Body of pancreas (tissue), 4 donors: ENCODE measurements at regions not wholly inside any gene's neighbourhood (a gene's known extent, or its start where the extent isn't known, plus 50 kb on each side); places are given as distances from the start of the nearest gene placed in this dataset.

ENCODE experiments used
- ATAC-seq: fragments of 150-250 bp; one replicate; pipeline ENCODE4 v1.9.1; 2016
- DNase-seq, 4 donors: peaks; one replicate each; pipeline ENCODE4 v3.0.0-alpha.2; 2019
- H3K27ac ChIP-seq, 4 donors: fragments of 200-600 bp; sonication (generic); 1 replicate in 3 of 4; 2 replicates in 1 of 4; pipeline versions ENCODE4 v1.5.1 to v1.6.1; 2016 to 2019; ENCODE audit warnings: mild to moderate bottlenecking in 1 of 4, mixed read lengths in 1 of 4, moderate library complexity in 1 of 4
- H3K27me3 ChIP-seq, 2 donors: fragments of 200-600 bp; sonication (generic); one replicate each; pipeline ENCODE4 v1.6.0; 2016; ENCODE audit warnings: mild to moderate bottlenecking in 1 of 2
- H3K36me3 ChIP-seq, 2 donors: fragments of 200-600 bp; sonication (generic); replicated peaks in 1 of 2; 2 replicates each; pipeline ENCODE4 v1.5.1; 2016; ENCODE audit warnings: low read depth in 2 of 2; ENCODE audit not compliant: insufficient read depth in 1 of 2
- H3K4me1 ChIP-seq: fragments of 200-600 bp; sonication (generic); one replicate; pipeline ENCODE4 v1.6.0; 2016
- H3K4me3 ChIP-seq, 2 donors: fragments of 200-600 bp; sonication (generic); 1 replicate in 1 of 2; 2 replicates in 1 of 2; pipeline ENCODE4 v1.5.1; 2016 to 2019
- H3K9me3 ChIP-seq, 3 donors: fragments of 200-600 bp; sonication (generic); 1 replicate in 2 of 3; 2 replicates in 1 of 3; pipeline ENCODE4 v1.5.1; 2016
- POLR2A ChIP-seq, 3 donors: fragments of 450-650 bp; IDR thresholded peaks; one replicate each; pipeline ENCODE4 v1.6.1; 2016; ENCODE audit warnings: antibody characterized with exemption in 3 of 3, mild to moderate bottlenecking in 2 of 3
- WGBS, 2 donors: methylation state at CpG; one replicate each; pipeline ENCODE4 v1.1.5; 2017; 5-methylcytosine and 5-hydroxymethylcytosine counted together
- intact Hi-C: fragments of 100-400 bp; cut with DNase I; formaldehyde crosslinking; loops from one replicate; pipeline ENCODE4 v1.15.1; 2023
- TF ChIP-seq, protein P1 (sequence below), 7 experiments: fragments of 450-650 bp in 4 of 7; fragments of 200-600 bp in 3 of 7; sonication (generic) in 3 of 7; IDR thresholded peaks; one replicate each; pipeline ENCODE4 v1.5.1; 2016 to 2019; ENCODE audit warnings: antibody characterized with exemption in 7 of 7

DNA sequence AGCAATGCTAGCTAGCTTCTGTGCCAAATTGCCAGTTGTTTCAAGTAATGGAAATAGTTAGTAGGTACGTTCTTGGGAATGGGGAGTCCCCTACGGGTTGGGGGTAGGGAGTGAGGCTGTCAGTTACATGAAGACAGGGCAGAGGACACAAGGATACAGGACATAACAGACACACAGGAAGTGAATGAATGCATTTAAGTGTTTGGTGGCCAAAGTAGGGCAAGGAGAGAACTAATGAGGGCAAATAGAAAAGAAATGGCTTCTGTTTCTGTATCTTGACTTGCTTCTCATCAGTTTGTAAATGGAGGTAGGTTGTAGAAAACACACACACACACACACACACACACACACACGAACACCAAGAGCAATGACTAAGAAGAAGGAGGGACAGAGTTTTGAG lies 142.2 kb downstream of the S1PR1 start:
- Histone ChIP-seq H3K4me1 (no peaks in the 10 kb centered on the region), H3K9me3 (no peaks in the 10 kb centered on the region), H3K27me3 (no peaks in the 10 kb centered on the region), H3K4me3 (no peak overlapping the region), H3K36me3 (no peaks in the 10 kb centered on the region), H3K27ac (no peak overlapping the region)
- intact Hi-C loops, result no loop called here
- ATAC-seq, result no peak
- TF ChIP-seq, protein P1, sequence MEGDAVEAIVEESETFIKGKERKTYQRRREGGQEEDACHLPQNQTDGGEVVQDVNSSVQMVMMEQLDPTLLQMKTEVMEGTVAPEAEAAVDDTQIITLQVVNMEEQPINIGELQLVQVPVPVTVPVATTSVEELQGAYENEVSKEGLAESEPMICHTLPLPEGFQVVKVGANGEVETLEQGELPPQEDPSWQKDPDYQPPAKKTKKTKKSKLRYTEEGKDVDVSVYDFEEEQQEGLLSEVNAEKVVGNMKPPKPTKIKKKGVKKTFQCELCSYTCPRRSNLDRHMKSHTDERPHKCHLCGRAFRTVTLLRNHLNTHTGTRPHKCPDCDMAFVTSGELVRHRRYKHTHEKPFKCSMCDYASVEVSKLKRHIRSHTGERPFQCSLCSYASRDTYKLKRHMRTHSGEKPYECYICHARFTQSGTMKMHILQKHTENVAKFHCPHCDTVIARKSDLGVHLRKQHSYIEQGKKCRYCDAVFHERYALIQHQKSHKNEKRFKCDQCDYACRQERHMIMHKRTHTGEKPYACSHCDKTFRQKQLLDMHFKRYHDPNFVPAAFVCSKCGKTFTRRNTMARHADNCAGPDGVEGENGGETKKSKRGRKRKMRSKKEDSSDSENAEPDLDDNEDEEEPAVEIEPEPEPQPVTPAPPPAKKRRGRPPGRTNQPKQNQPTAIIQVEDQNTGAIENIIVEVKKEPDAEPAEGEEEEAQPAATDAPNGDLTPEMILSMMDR (IDR thresholded peaks at IDR 0.05), result no peak
- TF ChIP-seq POLR2A (IDR thresholded peaks at IDR 0.05), result no peak
- DNase-seq, result no peak
- 49 to 66% methylated on average over 3 of the region's 3 CpGs for WGBS, 2 donors

DNA sequence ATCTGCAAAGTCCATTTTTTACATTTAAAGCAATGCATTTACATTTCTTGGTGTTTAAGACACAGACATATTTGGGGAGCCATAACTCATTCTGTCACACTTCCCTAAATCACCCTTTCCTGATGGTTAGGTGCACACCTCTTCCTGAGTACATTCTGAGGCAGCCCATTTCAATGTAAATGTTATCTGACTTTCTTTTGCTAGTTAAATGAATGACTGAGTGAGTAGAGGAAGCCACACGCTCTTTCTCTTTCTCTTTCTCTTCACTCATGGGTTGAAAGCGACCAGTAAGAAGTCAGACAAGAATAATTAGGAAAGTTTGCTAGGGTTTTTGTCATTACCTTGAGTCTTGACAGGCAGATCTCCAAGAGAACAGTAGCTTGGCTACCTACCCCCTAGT lies 143.1 kb downstream of the S1PR1 start:
- no peaks in the 10 kb centered on the region for H3K4me1 ChIP-seq
- WGBS, 2 donors, result 42 to 65% methylated on average over 2 of the region's 2 CpGs
- DNase-seq (no peak), ATAC-seq (no peak)
- H3K4me3 ChIP-seq, result no peak overlapping the region
- intact Hi-C loops, result no loop called here
- TF ChIP-seq, protein P1 (IDR thresholded peaks at IDR 0.05), result no peak
- no peak for TF ChIP-seq POLR2A (IDR thresholded peaks at IDR 0.05)
- H3K9me3 ChIP-seq, result no peaks in the 10 kb centered on the region
- H3K27me3 ChIP-seq, result no peaks in the 10 kb centered on the region
- H3K27ac ChIP-seq, result no peak overlapping the region
- H3K36me3 ChIP-seq, result no peaks in the 10 kb centered on the region

DNA sequence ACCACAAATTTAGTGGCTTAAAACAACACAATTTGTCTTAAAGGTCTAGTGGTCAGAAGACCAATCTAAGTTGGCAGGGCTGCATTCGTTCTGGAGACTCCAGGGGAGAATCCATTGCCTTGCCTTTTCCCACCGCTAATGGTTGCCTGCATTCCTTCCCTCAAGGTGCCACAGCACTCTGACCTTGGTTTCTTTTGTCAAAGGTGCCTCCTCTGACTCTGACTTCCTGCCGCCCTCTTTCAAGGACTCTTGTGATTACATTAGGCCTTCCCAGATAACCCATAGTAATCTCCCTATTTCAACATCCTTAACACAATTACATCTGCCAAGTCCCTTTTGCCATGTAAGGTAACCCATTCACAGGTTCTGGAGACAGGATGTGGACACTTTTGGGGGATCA lies 145.3 kb downstream of the S1PR1 start:
- no peak for TF ChIP-seq POLR2A (IDR thresholded peaks at IDR 0.05)
- TF ChIP-seq, protein P1 (IDR thresholded peaks at IDR 0.05), result no peak
- WGBS, 2 donors, result 20 to 23% methylated on average over 3 of the region's 3 CpGs
- no peak for DNase-seq
- Histone ChIP-seq H3K4me3 (no peak overlapping the region), H3K27me3 (no peaks in the 10 kb centered on the region), H3K27ac (no peak overlapping the region), H3K4me1 (no peaks in the 10 kb centered on the region), H3K9me3 (no peaks in the 10 kb centered on the region), H3K36me3 (no peaks in the 10 kb centered on the region)
- no peak for ATAC-seq
- intact Hi-C loops, result no loop called here

DNA sequence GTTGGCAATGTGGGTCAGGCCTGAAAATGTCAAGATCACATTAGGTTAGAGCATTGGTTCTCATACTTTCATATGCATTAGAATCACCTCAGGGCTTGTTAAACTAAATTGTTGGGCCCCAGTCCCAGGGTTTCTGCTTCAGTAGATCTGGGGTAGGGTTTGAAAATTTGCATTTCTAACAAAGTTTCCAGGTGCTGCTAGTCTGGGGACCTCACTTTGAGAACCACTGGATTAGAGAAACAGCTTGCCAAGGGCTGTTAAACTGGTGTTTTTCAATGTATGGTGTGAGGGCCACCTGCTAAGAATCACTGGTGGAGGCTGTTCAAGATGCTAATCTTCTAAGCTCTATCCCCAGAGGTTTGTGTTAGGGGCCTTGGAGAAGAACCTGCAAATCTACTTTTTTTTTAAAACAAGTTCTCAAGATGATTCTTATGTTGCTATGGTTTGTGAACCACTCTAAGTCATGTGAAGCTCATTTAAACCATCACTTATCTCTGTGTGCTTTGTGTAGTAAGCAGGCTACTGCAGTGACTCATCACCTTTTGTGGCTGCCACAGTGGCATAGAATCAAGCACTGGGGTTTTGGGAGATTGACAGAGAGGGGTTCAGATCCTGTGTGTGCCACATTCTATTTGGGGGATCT lies 152.2 kb downstream of the S1PR1 start:
- H3K36me3 ChIP-seq, result no peaks in the 10 kb centered on the region
- H3K4me1 ChIP-seq, result no peaks in the 10 kb centered on the region
- H3K27me3 ChIP-seq, result no peaks in the 10 kb centered on the region
- ATAC-seq (no peak), DNase-seq (no peak)
- H3K9me3 ChIP-seq, result no peaks in the 10 kb centered on the region
- intact Hi-C loops, result no loop called here
- H3K4me3 ChIP-seq, result no peak overlapping the region
- TF ChIP-seq, protein P1 (IDR thresholded peaks at IDR 0.05), result no peak
- TF ChIP-seq POLR2A (IDR thresholded peaks at IDR 0.05), result no peak
- H3K27ac ChIP-seq, result no peak overlapping the region

DNA sequence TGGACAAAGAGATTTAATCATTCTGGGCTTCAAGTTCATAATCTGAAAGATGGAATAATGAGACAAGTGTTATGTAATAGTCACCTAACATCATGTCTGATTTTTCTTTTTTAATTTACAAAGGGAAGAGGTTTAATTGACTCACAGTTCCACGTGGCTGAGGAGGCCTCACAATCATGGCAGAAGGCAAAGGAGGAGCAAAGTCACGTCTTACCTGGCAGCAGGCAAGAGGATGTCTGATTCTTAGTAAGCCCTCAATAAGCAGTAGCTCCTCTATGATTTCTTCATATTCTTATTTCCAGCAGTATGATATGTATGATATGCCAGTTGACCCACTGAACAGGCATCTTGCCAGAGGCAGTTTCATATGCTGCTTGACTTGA lies 152.7 kb downstream of the S1PR1 start:
- intact Hi-C loops, result no loop called here
- DNase-seq, result no peak
- no peak for ATAC-seq
- WGBS, 2 donors, result 27 to 28% methylated on average over 2 of the region's 2 CpGs
- Histone ChIP-seq H3K4me1 (no peaks in the 10 kb centered on the region), H3K27me3 (no peaks in the 10 kb centered on the region), H3K9me3 (no peaks in the 10 kb centered on the region), H3K27ac (no peak overlapping the region), H3K4me3 (no peak overlapping the region), H3K36me3 (no peaks in the 10 kb centered on the region)
- TF ChIP-seq POLR2A (IDR thresholded peaks at IDR 0.05), result no peak
- TF ChIP-seq, protein P1 (IDR thresholded peaks at IDR 0.05), result no peak
